Mammary epithelial cell (primary cell): ENCODE measurements at regions not wholly inside any gene's neighbourhood (a gene's known extent, or its start where the extent isn't known, plus 50 kb on each side); places are given as distances from the start of the nearest gene placed in this dataset.

ENCODE experiments used
- EZH2 ChIP-seq: IDR thresholded peaks from 2 replicates; pipeline ENCODE4 v1.6.1; 2012; ENCODE audit warnings: low read length, inconsistent platforms, borderline replicate concordance
- TF ChIP-seq, protein P1 (sequence below), 2 donors: IDR thresholded peaks in 1 of 2; conservative IDR thresholded peaks in 1 of 2; 2 replicates each; pipeline ENCODE4 v1.5.1; 2011 to 2012; ENCODE audit warnings: inconsistent platforms in 2 of 2, low read length in 2 of 2, mild to moderate bottlenecking in 2 of 2, control low read depth in 1 of 2, low read depth in 1 of 2; ENCODE audit not compliant: insufficient read depth in 1 of 2; ENCODE audit errors: extremely low read depth in 1 of 2

DNA sequence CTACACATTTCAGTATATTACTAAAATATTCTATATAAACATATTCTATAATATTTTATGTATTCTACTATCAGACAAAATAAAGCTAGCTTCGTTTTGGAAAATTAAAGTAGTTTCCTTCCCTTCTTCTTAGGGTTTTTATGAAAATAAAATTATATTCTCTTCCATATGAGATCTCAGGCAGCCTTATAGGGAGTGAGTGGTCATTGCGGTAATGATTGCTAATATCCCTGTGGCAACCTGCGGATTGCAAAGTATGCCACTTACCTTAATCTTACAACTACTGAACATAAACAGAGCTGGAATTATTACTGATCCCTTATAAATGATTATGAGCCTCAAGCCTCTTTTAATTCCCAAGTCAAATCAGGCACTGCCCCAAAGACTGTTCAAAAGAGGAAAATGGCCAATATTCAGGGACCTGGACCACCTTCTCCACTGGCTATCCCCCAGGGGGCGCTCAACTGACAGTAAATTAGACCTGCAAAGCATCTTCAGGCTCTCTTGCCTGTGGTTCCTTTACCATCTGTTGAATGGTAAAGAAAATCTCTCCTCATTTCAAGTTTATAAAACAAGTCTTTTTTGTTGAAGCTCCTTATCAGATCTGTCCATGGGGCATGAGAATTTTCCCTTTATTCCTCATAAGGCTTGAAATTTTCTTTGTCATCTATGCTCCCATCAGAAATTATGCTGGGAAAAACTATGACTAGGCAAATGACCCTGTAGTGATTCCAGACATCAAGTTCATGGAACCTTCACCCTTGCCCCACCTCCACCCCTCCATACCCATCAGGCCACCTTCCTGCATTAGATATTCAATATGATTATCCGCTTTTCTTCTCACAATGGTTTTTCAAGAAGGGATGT is 163.9 kb downstream of the CEMIP2 start:
- TF ChIP-seq, protein P1, sequence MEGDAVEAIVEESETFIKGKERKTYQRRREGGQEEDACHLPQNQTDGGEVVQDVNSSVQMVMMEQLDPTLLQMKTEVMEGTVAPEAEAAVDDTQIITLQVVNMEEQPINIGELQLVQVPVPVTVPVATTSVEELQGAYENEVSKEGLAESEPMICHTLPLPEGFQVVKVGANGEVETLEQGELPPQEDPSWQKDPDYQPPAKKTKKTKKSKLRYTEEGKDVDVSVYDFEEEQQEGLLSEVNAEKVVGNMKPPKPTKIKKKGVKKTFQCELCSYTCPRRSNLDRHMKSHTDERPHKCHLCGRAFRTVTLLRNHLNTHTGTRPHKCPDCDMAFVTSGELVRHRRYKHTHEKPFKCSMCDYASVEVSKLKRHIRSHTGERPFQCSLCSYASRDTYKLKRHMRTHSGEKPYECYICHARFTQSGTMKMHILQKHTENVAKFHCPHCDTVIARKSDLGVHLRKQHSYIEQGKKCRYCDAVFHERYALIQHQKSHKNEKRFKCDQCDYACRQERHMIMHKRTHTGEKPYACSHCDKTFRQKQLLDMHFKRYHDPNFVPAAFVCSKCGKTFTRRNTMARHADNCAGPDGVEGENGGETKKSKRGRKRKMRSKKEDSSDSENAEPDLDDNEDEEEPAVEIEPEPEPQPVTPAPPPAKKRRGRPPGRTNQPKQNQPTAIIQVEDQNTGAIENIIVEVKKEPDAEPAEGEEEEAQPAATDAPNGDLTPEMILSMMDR (conservative IDR thresholded peaks at IDR 0.05 in 1 of 2, IDR thresholded peaks at IDR 0.05 in 1 of 2; ENCODE audit: extremely low read depth in 1 of 2, insufficient read depth in 1 of 2, low read depth in 1 of 2, low read length in 2 of 2), result peak; percentile 71 to 83
- TF ChIP-seq EZH2, result no peak
